NCI-H345 treated with DMSO at 0.1 percent for 48 hours (cell line): ENCODE measurements at regions not wholly inside any gene's neighbourhood (a gene's known extent, or its start where the extent isn't known, plus 50 kb on each side); places are given as distances from the start of the nearest gene placed in this dataset.
"Not testable (repeated sequence)": the region's sequence is repeated elsewhere in the genome, so short reads cannot be mapped to it uniquely, and the experiment has no call there.

Experiments
- DNase-seq: peaks from one replicate; lab custom pipeline; 2025; ENCODE audit not compliant: unreplicated experiment; lab: John Stamatoyannopoulos, UW

GRCh38 chr1:185441605-185442004 is 124.6 kb upstream of the IVNS1ABP start:
- no peak for DNase-seq

- no peak for DNase-seq
These were observed 123.8 kb upstream of the IVNS1ABP start for GRCh38 chr1:185440877-185441276.

- DNase-seq: no peak
These were observed 122.8 kb upstream of the IVNS1ABP start for GRCh38 chr1:185439727-185440415.

GRCh38 chr1:185438936-185439335 is 121.9 kb upstream of the IVNS1ABP start:
- DNase-seq: no peak

GRCh38 chr1:185435696-185436379 is 118.8 kb upstream of the IVNS1ABP start:
- no peak for DNase-seq

GRCh38 chr1:185434721-185435120 is 117.7 kb upstream of the IVNS1ABP start:
- no peak for DNase-seq

GRCh38 chr1:185433667-185434066 is 116.6 kb upstream of the IVNS1ABP start:
- DNase-seq: no peak

- DNase-seq: no peak
These were observed 115.9 kb upstream of the IVNS1ABP start for GRCh38 chr1:185432948-185433347.

GRCh38 chr1:185431612-185432011 is 114.6 kb upstream of the IVNS1ABP start:
- no peak for DNase-seq

GRCh38 chr1:185429668-185430067 is 112.6 kb upstream of the IVNS1ABP start:
- DNase-seq: not testable (repeated sequence)

GRCh38 chr1:185427776-185428175 is 110.7 kb upstream of the IVNS1ABP start:
- no peak for DNase-seq

- no peak for DNase-seq
These were observed 110.2 kb upstream of the IVNS1ABP start for GRCh38 chr1:185427264-185427663.

- DNase-seq: no peak
These were observed 109.8 kb upstream of the IVNS1ABP start for GRCh38 chr1:185426848-185427247.

- no peak for DNase-seq
These were observed 108.1 kb upstream of the IVNS1ABP start for GRCh38 chr1:185425163-185425562.

GRCh38 chr1:185421485-185422107 is 104.6 kb upstream of the IVNS1ABP start:
- no peak for DNase-seq

- DNase-seq: no peak
These were observed 103.6 kb upstream of the IVNS1ABP start for GRCh38 chr1:185420588-185421081.

GRCh38 chr1:185419718-185420117 is 102.7 kb upstream of the IVNS1ABP start:
- no peak for DNase-seq

- no peak for DNase-seq
These were observed 101.4 kb upstream of the IVNS1ABP start for GRCh38 chr1:185418472-185418871.

- no peak for DNase-seq
These were observed 95.5 kb upstream of the IVNS1ABP start for GRCh38 chr1:185412385-185413087.

GRCh38 chr1:185409763-185410528 is 92.9 kb upstream of the IVNS1ABP start:
- no peak for DNase-seq

- DNase-seq: no peak
These were observed 92.3 kb upstream of the IVNS1ABP start for GRCh38 chr1:185409345-185409744.
